ENCODE measurements at regions not wholly inside any gene's neighbourhood (a gene's known extent, or its start where the extent isn't known, plus 50 kb on each side); places are given as distances from the start of the nearest gene placed in this dataset.
"Not testable (repeated sequence)": the region's sequence is repeated elsewhere in the genome, so short reads cannot be mapped to it uniquely, and the experiment has no call there.

- DNase-seq (ENCODE audit: low read depth in 1 of 2, low spot score in 1 of 2) = no peak
- no peak overlapping the region for H3K4me3 ChIP-seq (replicated peaks; ENCODE audit: insufficient read depth, low read length)
- no peak overlapping the region for H3K27ac ChIP-seq (replicated peaks)
- TF ChIP-seq GABPA (IDR thresholded peaks at IDR 0.05; ENCODE audit: low read depth) = no peak
- no peaks in the 10 kb centered on the region for H3K27me3 ChIP-seq (ENCODE audit: insufficient read depth, poor library complexity, severe bottlenecking)
Observed at GRCh38 chr10:33831591-33831990, 497.1 kb upstream of the NRP1 start.

DNA sequence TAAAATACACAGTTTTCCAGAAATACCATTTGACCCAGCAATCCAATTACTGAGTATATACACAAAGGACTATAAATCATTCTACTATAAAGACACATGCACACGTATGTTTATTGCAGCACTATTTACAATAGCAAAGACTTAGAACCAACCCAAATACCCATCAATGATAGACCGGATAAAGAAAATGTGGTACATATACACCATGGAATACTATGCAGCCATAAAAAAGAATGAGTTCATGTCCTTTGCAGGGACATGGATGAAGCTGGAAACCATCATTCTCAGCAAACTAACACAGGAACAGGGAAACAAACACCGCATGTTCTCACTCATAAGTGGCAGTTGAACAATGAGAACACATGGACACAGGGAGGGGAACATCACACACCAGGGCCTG lies 495.4 kb upstream of the NRP1 start:
- not testable (repeated sequence) for H3K27me3 ChIP-seq (ENCODE audit: insufficient read depth, poor library complexity, severe bottlenecking); H3K4me3 ChIP-seq (replicated peaks; ENCODE audit: insufficient read depth, low read length); H3K27ac ChIP-seq (replicated peaks); DNase-seq (ENCODE audit: low read depth in 1 of 2, low spot score in 1 of 2)

DNA sequence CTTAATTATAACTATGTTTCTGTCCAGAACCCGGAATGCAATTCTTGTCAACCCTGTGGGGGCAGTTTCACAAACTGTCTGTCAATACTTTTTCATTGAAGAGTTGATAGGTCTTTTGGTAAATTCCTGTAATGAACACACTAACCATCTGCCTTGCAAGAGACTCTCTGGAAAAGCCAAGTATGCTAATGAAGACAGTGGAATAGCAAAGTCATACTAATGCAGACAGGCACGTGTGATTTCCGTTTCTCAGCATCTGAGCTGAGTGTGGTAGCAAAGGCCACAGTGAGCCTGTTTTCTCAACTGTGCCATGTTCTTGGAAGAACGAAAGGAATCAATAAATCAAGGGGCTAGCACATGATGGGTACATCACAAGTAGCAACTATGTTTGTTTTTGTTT lies 494.1 kb upstream of the NRP1 start:
- TF ChIP-seq GABPA (IDR thresholded peaks at IDR 0.05; ENCODE audit: low read depth) (no peak), POLR2AphosphoS5 (IDR thresholded peaks at IDR 0.05; ENCODE audit: low read depth) (no peak), REST (IDR thresholded peaks at IDR 0.05; ENCODE audit: insufficient replicate concordance, low read depth) (no peak), SPI1 (IDR thresholded peaks at IDR 0.05; ENCODE audit: borderline replicate concordance, low read depth) (no peak)
- TF ChIP-seq, protein P1, sequence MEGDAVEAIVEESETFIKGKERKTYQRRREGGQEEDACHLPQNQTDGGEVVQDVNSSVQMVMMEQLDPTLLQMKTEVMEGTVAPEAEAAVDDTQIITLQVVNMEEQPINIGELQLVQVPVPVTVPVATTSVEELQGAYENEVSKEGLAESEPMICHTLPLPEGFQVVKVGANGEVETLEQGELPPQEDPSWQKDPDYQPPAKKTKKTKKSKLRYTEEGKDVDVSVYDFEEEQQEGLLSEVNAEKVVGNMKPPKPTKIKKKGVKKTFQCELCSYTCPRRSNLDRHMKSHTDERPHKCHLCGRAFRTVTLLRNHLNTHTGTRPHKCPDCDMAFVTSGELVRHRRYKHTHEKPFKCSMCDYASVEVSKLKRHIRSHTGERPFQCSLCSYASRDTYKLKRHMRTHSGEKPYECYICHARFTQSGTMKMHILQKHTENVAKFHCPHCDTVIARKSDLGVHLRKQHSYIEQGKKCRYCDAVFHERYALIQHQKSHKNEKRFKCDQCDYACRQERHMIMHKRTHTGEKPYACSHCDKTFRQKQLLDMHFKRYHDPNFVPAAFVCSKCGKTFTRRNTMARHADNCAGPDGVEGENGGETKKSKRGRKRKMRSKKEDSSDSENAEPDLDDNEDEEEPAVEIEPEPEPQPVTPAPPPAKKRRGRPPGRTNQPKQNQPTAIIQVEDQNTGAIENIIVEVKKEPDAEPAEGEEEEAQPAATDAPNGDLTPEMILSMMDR (IDR thresholded peaks at IDR 0.05; ENCODE audit: insufficient read depth, low read length) = no peak
- no peak overlapping the region for H3K27ac ChIP-seq (replicated peaks)
- no peak for DNase-seq (ENCODE audit: low read depth in 1 of 2, low spot score in 1 of 2)

DNA sequence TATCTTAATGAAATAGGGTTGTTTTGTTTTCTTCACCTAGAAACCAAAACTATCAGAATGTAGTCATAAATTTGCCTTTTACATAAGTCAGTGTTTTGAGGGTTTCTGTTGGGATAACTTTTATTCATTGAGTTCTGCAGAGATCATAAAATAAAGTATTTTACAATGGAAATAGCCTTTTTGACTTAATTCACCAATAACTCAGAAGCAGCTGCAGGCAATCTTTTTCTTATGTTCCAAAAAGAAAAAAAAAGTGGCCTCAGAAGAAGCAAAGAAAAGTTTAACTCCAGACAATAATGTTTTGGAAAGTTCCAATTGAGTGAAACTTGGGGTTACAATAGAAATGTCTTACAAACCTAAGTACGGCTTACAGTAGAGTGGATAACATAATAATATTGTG lies 491.7 kb upstream of the NRP1 start:
- no peak for DNase-seq (ENCODE audit: low read depth in 1 of 2, low spot score in 1 of 2)
- no peak overlapping the region for H3K4me3 ChIP-seq (replicated peaks; ENCODE audit: insufficient read depth, low read length)
- no peaks in the 10 kb centered on the region for H3K27me3 ChIP-seq (ENCODE audit: insufficient read depth, poor library complexity, severe bottlenecking)
- TF ChIP-seq SPI1 (IDR thresholded peaks at IDR 0.05; ENCODE audit: borderline replicate concordance, low read depth) (no peak), REST (IDR thresholded peaks at IDR 0.05; ENCODE audit: insufficient replicate concordance, low read depth) (no peak), GABPA (IDR thresholded peaks at IDR 0.05; ENCODE audit: low read depth) (no peak), POLR2AphosphoS5 (IDR thresholded peaks at IDR 0.05; ENCODE audit: low read depth) (no peak)
- TF ChIP-seq, protein P1 (IDR thresholded peaks at IDR 0.05; ENCODE audit: insufficient read depth, low read length) = no peak
- no peak overlapping the region for H3K27ac ChIP-seq (replicated peaks)

More for the DNA sequence above, 494.1 kb upstream of the NRP1 start:
- Histone ChIP-seq H3K27me3 (ENCODE audit: insufficient read depth, poor library complexity, severe bottlenecking) (no peaks in the 10 kb centered on the region), H3K4me3 (replicated peaks; ENCODE audit: insufficient read depth, low read length) (no peak overlapping the region)

GRCh38 chr10:33822774-33823173 lies 488.3 kb upstream of the NRP1 start:
- Histone ChIP-seq H3K27me3 (ENCODE audit: insufficient read depth, poor library complexity, severe bottlenecking) (no peaks in the 10 kb centered on the region), H3K4me3 (replicated peaks; ENCODE audit: insufficient read depth, low read length) (no peak overlapping the region), H3K27ac (replicated peaks) (no peak overlapping the region)
- no peak for DNase-seq (ENCODE audit: low read depth in 1 of 2, low spot score in 1 of 2)
- TF ChIP-seq SPI1 (IDR thresholded peaks at IDR 0.05; ENCODE audit: borderline replicate concordance, low read depth) (no peak), POLR2AphosphoS5 (IDR thresholded peaks at IDR 0.05; ENCODE audit: low read depth) (no peak), GABPA (IDR thresholded peaks at IDR 0.05; ENCODE audit: low read depth) (no peak), REST (IDR thresholded peaks at IDR 0.05; ENCODE audit: insufficient replicate concordance, low read depth) (no peak)
- TF ChIP-seq, protein P1 (IDR thresholded peaks at IDR 0.05; ENCODE audit: insufficient read depth, low read length) = no peak

All from HL-60 (cell line).